ENCODE measurements at regions not wholly inside any gene's neighbourhood (a gene's known extent, or its start where the extent isn't known, plus 50 kb on each side); places are given as distances from the start of the nearest gene placed in this dataset.
"Not testable (repeated sequence)": the region's sequence is repeated elsewhere in the genome, so short reads cannot be mapped to it uniquely, and the experiment has no call there.

- not testable (repeated sequence) for TF ChIP-seq RCOR1 (IDR thresholded peaks at IDR 0.05; ENCODE audit: low read length); CTCF (IDR thresholded peaks at IDR 0.05); EP300 (IDR thresholded peaks at IDR 0.05; ENCODE audit: borderline replicate concordance in 1 of 2, low read depth in 1 of 2, low read length in 1 of 2); MAX (IDR thresholded peaks at IDR 0.05; ENCODE audit: low read depth); USF1 (IDR thresholded peaks at IDR 0.05; ENCODE audit: borderline replicate concordance, low read depth); REST (IDR thresholded peaks at IDR 0.05; ENCODE audit: low read depth, low read length); RAD21 (IDR thresholded peaks at IDR 0.05; ENCODE audit: low read length); POLR2AphosphoS5 (IDR thresholded peaks at IDR 0.05; ENCODE audit: low read depth, low read length); GABPA (IDR thresholded peaks at IDR 0.05; ENCODE audit: low read depth); RXRA (IDR thresholded peaks at IDR 0.05; ENCODE audit: borderline replicate concordance, low read depth)
Observed at GRCh38 chr5:177671035-177671754, 71.3 kb downstream of the B4GALT7 start.

All from SK-N-SH (cell line).